SK-N-SH (cell line): ENCODE measurements at regions not wholly inside any gene's neighbourhood (a gene's known extent, or its start where the extent isn't known, plus 50 kb on each side); places are given as distances from the start of the nearest gene placed in this dataset.

ENCODE experiments used
- CTCF ChIA-PET: fragments of 300-600, 350-600 bp; formaldehyde crosslinking; extraction: SDS; loops from one replicate; lab custom pipeline; 2021; lab: Yijun Ruan, JAX
- POLR2A ChIA-PET: fragments of 350-600 bp; sonication (Branson Sonifier 250); formaldehyde crosslinking; extraction: SDS; loops from one replicate; lab custom pipeline; 2020; ENCODE audit warnings: antibody characterized with exemption, inconsistent platforms; lab: Yijun Ruan, JAX
- DNase-seq: peaks from one replicate; pipeline ENCODE4 v3.0.0; 2012
- H2AFZ ChIP-seq: fragments of 200-600 bp; sonication (generic); 2 replicates; pipeline ENCODE4 v1.8.1; 2016; ENCODE audit warnings: antibody characterized with exemption, mild to moderate bottlenecking, low read depth
- H3F3A ChIP-seq: fragments of 200-600 bp; sonication (generic); replicated peaks from 2 replicates; pipeline ENCODE3; 2016; ENCODE audit warnings: antibody characterized with exemption, mild to moderate bottlenecking; ENCODE audit not compliant: insufficient read depth
- H3K27ac ChIP-seq, 2 experiments: fragments of 200-500 bp in 1 of 2; fragments of 200-600 bp in 1 of 2; sonication (Bioruptor generic) in 1 of 2; sonication (generic), shearing (Covaris generic) in 1 of 2; 2 replicates each; pipeline versions ENCODE4 v1.5.1 to v1.6.1; 2014 to 2016; ENCODE audit warnings: low read depth in 2 of 2, inconsistent platforms in 1 of 2, low read length in 1 of 2, mild to moderate bottlenecking in 1 of 2, mixed read lengths in 1 of 2
- H3K27me3 ChIP-seq: fragments of 200-600 bp; sonication (generic), shearing (Covaris generic); 2 replicates; pipeline ENCODE4 v1.6.1; 2016; ENCODE audit warnings: mixed run types; ENCODE audit not compliant: insufficient read depth
- H3K36me3 ChIP-seq, 2 experiments: fragments of 200-500 bp in 1 of 2; fragments of 200-600 bp in 1 of 2; sonication (Bioruptor generic) in 1 of 2; sonication (generic) in 1 of 2; replicated peaks in 1 of 2; 2 replicates each; pipeline versions ENCODE3 to v1.5.1; 2014 to 2016; ENCODE audit warnings: low read length in 1 of 2, mild to moderate bottlenecking in 1 of 2; ENCODE audit not compliant: insufficient read depth in 2 of 2, control insufficient read depth in 1 of 2
- H3K4me1 ChIP-seq, 2 experiments: fragments of 200-500 bp in 1 of 2; fragments of 200-600 bp in 1 of 2; sonication (Bioruptor generic) in 1 of 2; sonication (generic), shearing (Covaris generic) in 1 of 2; 2 replicates each; pipeline versions ENCODE4 v1.5.1 to v1.6.1; 2014 to 2016; ENCODE audit warnings: low read depth in 1 of 2, low read length in 1 of 2, mixed run types in 1 of 2; ENCODE audit not compliant: insufficient read depth in 2 of 2, control insufficient read depth in 1 of 2
- H3K4me2 ChIP-seq: fragments of 200-600 bp; sonication (generic), shearing (Covaris generic); 2 replicates; pipeline ENCODE4 v1.6.1; 2017; ENCODE audit warnings: mixed run types
- H3K4me3 ChIP-seq, 2 experiments: fragments of 200-500 bp in 1 of 2; fragments of 200-600 bp in 1 of 2; sonication (Bioruptor generic) in 1 of 2; sonication (generic), shearing (Covaris generic) in 1 of 2; 2 replicates each; pipeline versions ENCODE4 v1.5.1 to v1.8.1; 2014 to 2016; ENCODE audit warnings: low read depth in 2 of 2, inconsistent platforms in 1 of 2, low read length in 1 of 2, mild to moderate bottlenecking in 1 of 2, mixed read lengths in 1 of 2, moderate library complexity in 1 of 2
- H3K79me2 ChIP-seq: fragments of 200-600 bp; sonication (generic); 2 replicates; pipeline ENCODE4 v1.8.1; 2017; ENCODE audit warnings: mild to moderate bottlenecking; ENCODE audit not compliant: insufficient read depth
- H3K9ac ChIP-seq: fragments of 200-600 bp; sonication (generic); 2 replicates; pipeline ENCODE4 v1.6.1; 2017; ENCODE audit warnings: mixed run types
- H3K9me2 ChIP-seq: fragments of 200-600 bp; sonication (generic); 2 replicates; pipeline ENCODE4 v1.6.1; 2017; ENCODE audit warnings: mixed run types
- H3K9me3 ChIP-seq: fragments of 200-600 bp; sonication (generic); 2 replicates; pipeline ENCODE4 v1.6.1; 2017; ENCODE audit warnings: mixed run types, mild to moderate bottlenecking, moderate library complexity
- H4K20me1 ChIP-seq: fragments of 200-600 bp; sonication (generic); 2 replicates; pipeline ENCODE4 v1.6.1; 2017; ENCODE audit warnings: mild to moderate bottlenecking, mixed run types; ENCODE audit not compliant: insufficient read depth
- ELF1 ChIP-seq: IDR thresholded peaks from 2 replicates; pipeline ENCODE4 v1.4.0; 2012
- EP300 ChIP-seq, 2 experiments: IDR thresholded peaks; 2 replicates each; pipeline versions ENCODE4 v1.4.0 to v1.6.1; 2012; ENCODE audit warnings: borderline replicate concordance in 1 of 2, low read depth in 1 of 2, low read length in 1 of 2
- FOSL2 ChIP-seq: IDR thresholded peaks from 2 replicates; pipeline ENCODE4 v1.4.0; 2012; ENCODE audit warnings: low read depth, mild to moderate bottlenecking, moderate library complexity, borderline replicate concordance
- GATA2 ChIP-seq: sonication (generic); formaldehyde crosslinking; IDR thresholded peaks from 2 replicates; pipeline ENCODE4 v1.5.0; 2020; ENCODE audit warnings: mild to moderate bottlenecking, missing genetic modification reagents
- NFIC ChIP-seq: IDR thresholded peaks from 2 replicates; pipeline ENCODE4 v1.4.0; 2012; ENCODE audit warnings: borderline replicate concordance
- RAD21 ChIP-seq: IDR thresholded peaks from 2 replicates; pipeline ENCODE4 v1.6.1; 2012; ENCODE audit warnings: mild to moderate bottlenecking, low read length
- RCOR1 ChIP-seq: fragments of 150-350 bp; IDR thresholded peaks from 2 replicates; pipeline ENCODE4 v1.6.1; 2017; ENCODE audit warnings: antibody characterized with exemption, low read length
- REST ChIP-seq: IDR thresholded peaks from 2 replicates; pipeline ENCODE4 v1.6.1; 2012; ENCODE audit warnings: mild to moderate bottlenecking, low read depth, low read length, moderate library complexity
- SIN3A ChIP-seq: IDR thresholded peaks from 2 replicates; pipeline ENCODE4 v1.6.1; 2012; ENCODE audit warnings: low read depth, mild to moderate bottlenecking, low read length, moderate library complexity, borderline replicate concordance
- TAF1 ChIP-seq: IDR thresholded peaks from 2 replicates; pipeline ENCODE4 v1.6.1; 2012; ENCODE audit warnings: low read depth, mild to moderate bottlenecking, low read length, moderate library complexity, borderline replicate concordance
- TCF12 ChIP-seq: IDR thresholded peaks from 2 replicates; pipeline ENCODE4 v1.4.0; 2012
- USF2 ChIP-seq: fragments of 150-350 bp; IDR thresholded peaks from 2 replicates; pipeline ENCODE4 v1.6.1; 2017; ENCODE audit warnings: antibody characterized with exemption, low read length, low read depth, borderline replicate concordance

GRCh38 chr2:117341690-117342089, 472.8 kb upstream of the DDX18 start (continued):
- TF ChIP-seq RCOR1 (no peak), NFIC (no peak), EP300 (IDR thresholded peaks at IDR 0.05; ENCODE audit: borderline replicate concordance in 1 of 2, low read depth in 1 of 2, low read length in 1 of 2) (no peak), TAF1 (no peak), ELF1 (no peak), TCF12 (no peak), GATA2 (CRISPR knock-in tag) (no peak)
- TF ChIP-seq, all 33 proteins: peak for 0

- Histone ChIP-seq H3K9me2 (no peaks in the 10 kb centered on the region), H3K36me3 (no peaks in the 10 kb centered on the region), H3K9me3 (no peaks in the 10 kb centered on the region), H2AFZ (no peak overlapping the region), H3K9ac (no peak overlapping the region), H3K4me2 (no peak overlapping the region), H3K27ac (peak overlapping the region in 1 of 2 experiments; percentile 43; a peak in 2 of 4 replicates), H3K4me3 (no peak overlapping the region), H3K4me1 (no peaks in the 10 kb centered on the region; a peak in 1 of 4 replicates), H3K79me2 (no peaks in the 10 kb centered on the region), H4K20me1 (no peaks in the 10 kb centered on the region), H3K27me3 (no peaks in the 10 kb centered on the region), H3F3A (no peaks in the 10 kb centered on the region)
- ChIA-PET POLR2A (no interaction called here), CTCF (no interaction called here)
- no peak for DNase-seq
- peak in 1 of 2 experiments; percentile 58; a peak in 1 of 4 replicates for TF ChIP-seq EP300 (IDR thresholded peaks at IDR 0.05; ENCODE audit: borderline replicate concordance in 1 of 2, low read depth in 1 of 2, low read length in 1 of 2)
- no peak for TF ChIP-seq SIN3A
- no peak for TF ChIP-seq RAD21
- TF ChIP-seq FOSL2 = no peak
- TF ChIP-seq RCOR1 = 0 out of 2 replicates have a peak, but pooled peaks have one; percentile 17
- TF ChIP-seq USF2 = no peak
- TF ChIP-seq ELF1 = no peak
- no peak for TF ChIP-seq NFIC
- peak; percentile 56 for TF ChIP-seq GATA2 (CRISPR knock-in tag)
- no peak for TF ChIP-seq REST
Observed at GRCh38 chr2:117342415-117342814, 472.1 kb upstream of the DDX18 start.
